Stimulated activated CD4-positive, alpha-beta T cell treated with anti-CD3 and anti-CD28 coated beads, Interleukin-4, amount 100 ng/mL, for 48 hours (primary cell): ENCODE measurements at regions not wholly inside any gene's neighbourhood (a gene's known extent, or its start where the extent isn't known, plus 50 kb on each side); places are given as distances from the start of the nearest gene placed in this dataset.
A peak's percentile ranks its signal among the peaks of the same experiment; 100 is the strongest.

Source experiments
- DNase-seq, 2 donors: peaks; one replicate each; pipeline ENCODE4 v3.0.0-alpha.2; 2020; ENCODE audit warnings: low read depth in 2 of 2

DNA sequence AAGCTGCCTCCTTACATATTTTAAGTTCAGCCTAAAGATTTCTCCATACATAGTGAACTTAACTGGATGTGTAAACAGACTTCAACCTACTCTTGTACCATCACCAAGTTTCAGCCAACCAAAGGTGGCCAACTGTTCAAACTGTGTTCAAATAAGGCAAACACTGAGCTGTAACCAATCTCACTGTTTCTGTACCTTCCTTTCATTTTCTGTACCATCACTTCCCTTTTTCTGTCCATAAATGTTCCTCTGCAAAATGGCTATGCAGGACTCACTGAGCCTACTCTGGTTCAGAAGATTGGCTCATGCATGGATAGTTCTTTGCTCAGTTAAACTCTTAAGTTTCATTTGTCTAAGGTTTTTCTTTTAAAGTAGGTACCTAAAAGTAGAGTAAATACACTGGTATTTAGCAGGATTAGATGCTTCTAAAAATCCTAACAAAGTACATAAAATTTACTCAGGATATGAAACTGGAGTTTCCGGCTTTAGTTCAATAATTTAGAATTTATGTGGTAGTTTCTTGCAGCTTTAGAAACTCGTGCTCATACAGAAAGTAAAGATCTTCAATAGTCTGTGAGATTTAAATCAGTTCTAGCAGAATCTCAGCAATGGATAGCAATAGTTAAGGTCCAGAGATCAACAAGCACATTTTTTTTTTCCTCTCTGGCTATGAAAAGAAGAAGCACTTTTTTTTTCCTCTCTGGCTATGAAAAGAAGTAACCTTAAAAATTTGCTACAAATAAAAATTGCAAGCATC, 282.0 kb upstream of the PPFIA2 start:
- DNase-seq, result no peak

DNA sequence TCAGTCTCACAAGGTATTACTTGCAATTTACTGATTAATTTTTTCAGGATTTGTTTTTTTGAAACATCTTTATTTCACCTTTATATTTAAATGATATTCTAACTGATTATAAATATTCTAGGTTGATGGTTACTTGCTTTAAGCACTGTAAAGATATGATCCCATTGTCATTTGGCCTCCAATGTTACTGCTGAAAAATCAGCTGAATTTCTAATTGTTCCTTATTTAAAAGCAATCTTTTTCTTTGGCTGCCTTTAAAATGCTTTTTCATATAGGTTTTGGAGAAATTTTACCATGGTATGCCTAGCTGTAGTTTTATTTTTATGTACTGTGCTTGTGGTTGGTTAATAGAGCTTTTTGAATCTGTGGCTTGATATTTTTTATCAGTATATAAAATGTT, 275.6 kb upstream of the PPFIA2 start:
- no peak for DNase-seq

DNA sequence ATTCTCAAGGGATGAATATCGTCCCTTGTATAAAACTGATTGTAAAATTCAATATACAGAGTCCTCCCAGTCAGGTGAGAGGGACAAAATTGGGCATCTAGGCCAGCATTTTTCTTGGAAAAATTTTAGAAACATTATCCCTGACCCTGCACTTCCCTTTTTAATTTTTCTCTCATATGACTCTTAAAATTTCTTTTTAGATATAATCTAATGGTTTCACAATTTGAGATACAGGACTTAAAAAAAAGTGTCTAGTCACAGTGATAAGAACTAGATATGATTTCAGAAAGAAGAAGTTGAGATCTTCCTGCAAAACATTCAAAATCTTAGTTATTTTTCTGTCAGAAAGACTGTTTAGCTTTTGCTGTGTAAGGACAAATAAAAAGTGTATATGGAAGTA, 270.8 kb upstream of the PPFIA2 start:
- DNase-seq, result no peak

DNA sequence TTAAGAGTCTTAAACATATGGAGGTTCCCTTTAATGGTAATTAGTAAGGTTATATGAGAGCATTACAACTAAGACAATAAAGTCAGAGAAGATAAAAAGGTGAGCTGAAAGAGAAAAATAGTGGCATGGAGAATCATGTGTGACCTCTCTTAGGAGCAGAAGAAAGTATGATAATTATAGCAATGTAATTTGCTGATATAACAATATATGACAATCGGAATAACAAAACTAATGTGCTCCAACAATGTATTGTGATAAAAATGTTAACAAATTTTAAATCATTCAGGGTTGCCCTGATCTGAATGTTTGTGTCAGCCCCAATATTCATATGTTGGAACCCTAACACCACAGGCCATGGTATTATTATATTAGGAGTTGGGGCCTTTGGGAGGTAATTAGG, 269.6 kb upstream of the PPFIA2 start:
- DNase-seq, result no peak

DNA sequence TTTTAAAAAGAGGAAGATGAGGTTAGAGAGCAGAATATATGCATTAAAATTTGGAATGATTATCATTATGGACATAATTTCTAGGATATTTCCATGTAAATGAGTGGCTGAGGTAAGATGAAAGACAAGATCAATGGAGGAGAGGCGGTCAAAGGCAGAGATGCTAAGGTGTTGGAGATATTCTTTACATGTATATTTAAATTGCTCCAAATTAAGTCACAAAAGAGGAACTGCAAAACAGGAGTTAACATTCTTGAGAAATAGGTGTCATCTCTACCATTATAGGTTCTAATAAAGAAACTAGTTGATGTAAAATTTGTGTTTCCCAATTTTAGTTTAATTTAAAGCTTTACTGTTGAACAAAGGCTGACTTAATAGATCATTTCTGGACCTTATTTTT, 268.5 kb upstream of the PPFIA2 start:
- DNase-seq, result no peak

DNA sequence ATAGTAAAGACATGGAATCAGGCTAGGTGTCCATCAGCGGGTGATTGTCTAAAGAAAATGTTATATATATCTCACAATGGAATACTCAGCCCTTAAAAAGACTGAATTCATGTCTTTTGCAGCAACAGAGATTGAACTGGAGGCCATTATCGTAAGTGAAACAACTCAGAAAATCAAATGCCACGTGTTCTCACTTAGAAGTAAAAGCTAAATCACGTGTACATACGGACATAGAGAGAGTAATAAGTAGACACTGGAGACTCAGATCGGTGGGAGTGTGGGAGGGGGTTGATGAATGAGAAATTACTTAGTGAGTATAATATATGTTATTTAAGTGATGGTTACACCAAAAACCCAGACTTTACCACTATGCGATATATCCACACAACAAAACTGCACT, 266.3 kb upstream of the PPFIA2 start:
- DNase-seq, result no peak

DNA sequence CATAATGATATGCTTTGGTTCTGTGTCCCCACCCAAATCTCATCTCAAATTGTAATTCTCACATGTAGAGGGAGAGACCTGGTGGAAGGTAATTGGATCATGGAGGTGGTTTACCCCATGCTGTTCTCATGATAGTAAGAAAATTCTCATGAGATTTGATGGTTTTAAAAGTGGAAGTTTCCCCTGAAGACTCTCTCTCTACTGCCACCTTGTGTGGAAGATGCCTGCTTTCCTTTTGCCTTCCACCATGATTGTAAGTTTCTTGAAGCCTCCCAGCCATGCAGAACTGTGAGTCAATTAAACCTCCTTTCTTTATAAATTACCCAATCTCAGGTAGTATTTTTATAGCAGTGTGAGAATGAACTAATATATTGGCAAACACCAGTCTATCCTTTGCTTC, 260.4 kb upstream of the PPFIA2 start:
- no peak for DNase-seq

DNA sequence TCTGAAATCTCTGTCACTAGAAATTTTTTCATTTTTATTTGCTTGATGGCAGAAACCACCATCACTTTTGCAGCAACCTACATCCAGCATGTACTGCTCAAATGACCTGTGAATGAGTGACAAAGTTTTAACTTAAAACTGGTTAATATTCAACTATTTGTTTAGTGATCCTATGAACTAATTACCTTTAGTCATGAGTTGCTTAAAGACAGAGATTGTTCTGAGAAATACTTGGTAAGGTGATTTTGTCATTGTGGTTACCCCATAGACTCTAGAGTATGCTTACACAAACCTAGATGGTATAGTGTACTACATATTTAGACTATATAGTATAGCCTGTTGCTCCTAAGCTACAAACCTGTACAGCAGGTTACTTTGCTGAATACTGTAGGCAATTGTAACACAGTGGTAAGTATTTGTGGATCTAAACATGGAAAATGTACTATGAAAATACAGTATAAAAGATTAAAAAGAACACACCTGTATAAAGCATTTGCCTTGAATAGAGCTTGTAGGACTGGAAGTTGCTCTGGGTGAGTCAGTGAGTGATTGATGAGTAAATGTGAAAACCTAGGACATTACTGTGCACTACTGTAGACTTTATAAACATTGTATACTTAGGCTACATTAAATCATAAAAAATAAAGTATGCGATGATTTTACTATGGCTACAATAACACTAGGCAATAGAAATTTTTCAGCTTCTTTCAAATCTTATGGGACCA, 256.6 kb upstream of the PPFIA2 start:
- DNase-seq, result no peak

DNA sequence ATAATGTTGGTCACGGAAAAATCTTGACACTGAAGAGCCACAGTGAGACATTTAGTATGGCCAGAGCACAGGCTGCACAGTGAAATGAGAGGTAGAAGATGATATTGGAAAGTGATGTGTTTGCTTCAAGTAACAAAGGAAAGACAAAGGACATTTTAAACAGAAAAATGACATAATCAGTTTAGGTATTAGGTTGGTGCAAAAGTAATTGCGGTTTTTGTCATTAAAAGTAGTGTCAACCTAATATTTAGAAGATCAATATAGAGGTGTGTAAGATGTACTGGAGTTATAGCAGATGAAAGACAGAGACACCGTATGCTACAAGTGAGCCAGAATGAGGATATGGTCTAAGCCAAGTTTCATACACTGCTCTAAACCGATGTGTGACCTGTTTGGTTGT, 253.0 kb upstream of the PPFIA2 start:
- no peak for DNase-seq

DNA sequence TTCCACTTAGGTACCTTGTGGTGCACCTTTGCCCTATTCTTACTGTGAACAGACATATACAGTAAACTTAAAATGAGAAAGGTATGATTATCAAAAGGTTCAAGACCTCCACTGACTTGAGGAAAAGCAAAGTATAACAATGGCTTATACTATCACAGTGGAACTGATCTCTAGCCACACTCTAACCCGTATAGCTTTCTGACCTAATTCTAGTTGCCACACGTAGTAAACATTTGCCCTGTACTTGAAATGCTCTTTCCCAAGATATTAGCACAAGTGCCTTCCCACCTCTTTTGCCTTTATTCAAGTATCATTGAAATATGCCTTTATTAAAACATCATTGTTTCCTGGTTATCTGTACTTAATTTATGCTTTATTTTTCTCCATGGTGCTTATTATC, 250.4 kb upstream of the PPFIA2 start:
- DNase-seq, result no peak

DNA sequence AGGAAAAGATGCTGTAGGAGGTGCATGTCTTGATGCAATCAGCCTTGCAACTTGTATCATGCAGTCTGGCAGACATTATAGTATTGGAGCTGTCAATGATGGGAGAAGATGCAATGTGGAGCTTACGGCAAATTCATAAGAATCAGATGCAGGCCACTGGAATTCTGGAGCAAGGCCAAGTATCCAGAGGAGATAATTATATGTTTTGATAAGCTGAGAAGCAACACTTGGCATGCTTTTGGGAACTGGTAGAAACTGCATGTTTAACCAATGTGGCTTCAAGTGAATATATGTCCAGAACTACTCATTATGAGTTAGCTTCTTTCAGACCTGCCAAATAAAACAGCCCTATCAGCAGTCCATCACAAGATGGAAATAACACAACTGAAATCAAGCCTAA, 249.1 kb upstream of the PPFIA2 start:
- no peak for DNase-seq

DNA sequence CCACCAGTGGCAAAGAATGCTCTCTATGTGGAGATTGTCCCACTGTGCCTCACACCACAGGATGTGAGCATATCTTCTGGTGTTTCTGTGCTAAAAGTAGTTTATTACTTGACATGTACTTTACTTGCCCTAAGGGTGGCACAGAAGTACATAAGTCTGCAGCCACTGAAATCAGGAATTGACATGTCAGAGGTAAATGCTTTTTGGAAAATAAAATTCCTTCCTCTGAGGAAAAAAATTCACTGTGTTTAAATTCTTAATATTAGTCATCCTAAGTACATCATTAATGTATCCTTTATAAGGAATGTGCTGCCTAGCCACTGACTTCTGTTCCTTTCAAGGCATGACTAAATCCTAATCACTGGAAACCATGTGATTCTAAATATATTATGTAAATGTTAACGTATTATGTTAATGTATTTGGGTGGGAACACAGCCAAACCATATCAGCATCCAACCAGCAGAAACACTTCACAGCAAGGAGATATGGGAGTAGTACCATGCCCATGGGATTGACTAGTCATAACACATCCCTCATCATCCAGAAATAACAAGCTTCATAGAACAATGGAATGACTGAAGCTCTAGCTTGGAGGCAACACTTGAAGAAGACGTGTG, 239.7 kb upstream of the PPFIA2 start:
- DNase-seq, result no peak

DNA sequence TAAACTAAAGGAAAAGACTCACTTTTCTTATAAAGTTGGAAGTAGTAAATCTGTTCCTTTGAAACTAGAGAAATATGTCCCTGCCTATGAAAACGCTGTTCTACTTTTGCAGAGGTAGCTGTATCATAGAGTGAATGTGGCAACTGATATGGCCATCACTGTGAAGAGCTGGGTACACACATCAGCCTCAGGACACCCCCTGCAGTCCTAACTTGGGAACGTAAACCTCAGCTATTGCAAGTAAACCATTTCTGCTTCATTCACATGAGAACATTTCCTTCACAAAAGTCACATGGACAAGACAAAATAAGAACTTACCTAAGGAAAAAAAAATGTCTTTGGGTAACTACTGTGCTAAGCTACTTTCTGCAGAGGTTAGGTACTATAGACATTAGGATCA, 233.3 kb upstream of the PPFIA2 start:
- peak in 1 of 2 donors; percentile 1 for DNase-seq

DNA sequence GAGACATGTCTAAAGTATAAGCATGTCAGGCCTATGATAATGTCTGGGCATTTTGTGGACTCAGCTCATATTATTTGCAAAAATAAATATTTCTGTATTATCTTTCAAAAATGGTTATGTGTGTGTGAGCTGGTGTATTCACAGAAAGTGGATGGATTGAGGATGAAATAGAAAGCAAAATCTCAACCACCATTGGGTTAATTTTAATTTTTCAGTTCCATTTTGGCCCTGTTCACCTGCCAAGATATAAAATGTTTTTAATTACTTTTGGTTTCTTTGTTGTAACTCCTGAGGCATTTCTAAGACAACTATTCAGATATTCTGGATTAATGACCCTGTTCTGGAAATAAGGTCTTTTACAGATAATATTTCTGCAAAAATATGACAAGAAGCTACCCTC, 232.7 kb upstream of the PPFIA2 start:
- no peak for DNase-seq

DNA sequence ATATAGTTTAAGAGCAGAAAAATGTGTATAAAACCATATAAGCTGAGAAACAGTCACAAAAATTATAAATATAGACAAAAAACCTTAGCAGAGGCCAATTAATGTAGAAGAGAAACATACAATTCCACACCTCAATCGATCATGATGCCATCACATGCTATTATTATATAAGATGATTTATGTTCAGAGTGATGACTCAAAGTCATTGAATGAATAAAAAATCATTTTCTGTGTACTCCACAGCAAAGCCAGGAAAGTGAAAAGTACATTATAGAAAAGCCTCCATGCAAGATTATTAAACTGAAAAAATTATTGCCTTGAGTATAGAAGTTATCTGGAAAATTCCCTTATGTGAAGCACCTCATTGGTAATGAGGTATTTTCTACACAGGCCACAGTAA, 229.2 kb upstream of the PPFIA2 start:
- no peak for DNase-seq

DNA sequence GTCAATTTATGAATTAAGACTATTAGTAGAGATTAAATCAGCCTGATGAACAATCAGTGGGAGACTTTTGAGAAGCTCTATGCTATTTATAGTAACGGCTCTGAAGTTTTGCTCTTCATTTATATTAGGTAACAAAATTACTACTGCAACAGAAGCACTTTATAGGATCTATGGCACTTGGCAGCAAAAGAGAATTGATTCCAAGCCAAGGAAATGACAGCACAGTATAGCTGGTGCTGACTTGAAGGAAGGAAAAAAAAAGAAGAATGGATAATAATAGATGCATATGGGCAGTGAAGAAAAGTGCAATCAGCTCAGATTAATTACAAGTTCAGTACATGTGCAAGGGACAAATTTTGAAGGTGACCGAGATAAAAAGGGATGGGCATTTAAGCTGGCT, 228.2 kb upstream of the PPFIA2 start:
- no peak for DNase-seq

DNA sequence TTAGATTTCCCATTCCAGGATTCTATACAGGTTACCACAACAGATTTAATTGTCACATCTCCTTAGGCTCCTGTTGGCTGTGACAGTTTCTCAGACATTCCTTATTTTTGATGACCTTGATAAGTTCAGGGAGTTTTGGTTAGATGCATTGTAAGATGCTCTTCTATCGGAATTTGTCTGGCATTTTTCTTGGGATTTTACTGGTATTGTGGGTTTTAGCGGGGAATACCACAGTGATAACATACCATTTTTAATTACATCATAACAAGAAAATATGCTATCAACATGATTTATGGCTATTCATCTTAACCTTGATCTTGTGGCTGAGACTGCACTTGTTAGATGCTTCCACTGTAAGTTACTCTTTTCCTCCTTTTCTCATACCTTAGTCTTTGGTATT, 217.5 kb upstream of the PPFIA2 start:
- DNase-seq, result no peak

DNA sequence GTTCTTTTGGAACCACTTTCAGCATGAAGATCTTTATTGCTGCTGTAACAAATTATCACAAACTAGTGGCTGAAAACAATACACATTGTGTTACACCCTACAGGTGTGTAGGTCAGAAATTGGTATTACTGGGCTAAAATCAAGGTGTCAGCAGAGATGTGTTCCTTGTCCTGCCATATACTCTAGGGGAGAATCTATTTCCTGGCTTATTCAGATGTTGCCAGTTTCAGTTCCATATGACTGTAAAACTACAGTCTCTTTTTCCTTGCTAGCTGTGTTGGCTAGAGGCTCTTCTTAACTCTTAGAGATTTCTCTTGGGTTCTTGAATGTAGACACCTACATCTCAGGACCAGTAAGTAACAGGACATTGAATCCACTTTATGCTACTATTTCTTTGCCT, 215.6 kb upstream of the PPFIA2 start:
- DNase-seq, result no peak

DNA sequence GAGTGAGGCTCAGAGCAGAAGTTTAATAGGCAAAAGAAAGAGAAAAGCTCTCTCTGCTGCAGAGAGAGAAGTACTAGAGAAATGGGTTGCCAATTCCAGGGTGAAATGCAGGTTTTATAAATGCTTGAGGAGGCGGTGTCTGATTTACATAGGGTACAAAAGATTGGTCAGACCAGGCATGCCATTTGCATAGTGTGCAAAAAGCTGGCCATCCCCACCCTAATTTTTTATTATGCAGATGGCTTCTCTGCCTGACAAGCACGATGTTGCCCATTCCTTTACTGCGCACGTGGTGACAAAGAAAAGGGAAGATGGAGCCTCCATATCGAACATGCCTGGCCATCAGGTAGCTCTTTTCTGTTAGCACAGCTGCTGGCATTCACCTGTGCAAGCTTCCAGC, 209.3 kb upstream of the PPFIA2 start:
- no peak for DNase-seq

DNA sequence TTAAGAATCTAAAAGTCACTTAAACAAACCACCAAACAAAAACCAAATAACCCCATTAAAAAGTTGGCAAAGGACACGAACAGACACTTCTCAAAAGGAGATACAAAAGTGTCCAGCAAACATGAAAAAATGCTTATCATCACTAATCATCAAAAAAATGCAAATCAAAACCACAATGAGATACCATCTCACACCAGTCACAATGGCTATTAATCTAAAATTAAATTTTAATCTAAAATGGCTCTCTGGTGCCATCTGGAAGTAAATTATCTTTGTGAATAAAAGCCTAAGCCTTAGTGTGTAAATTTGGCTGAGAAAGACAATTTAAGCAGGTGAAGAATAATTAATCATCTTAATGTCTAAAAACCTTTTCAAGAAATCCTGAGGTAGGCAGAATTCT, 204.5 kb upstream of the PPFIA2 start:
- DNase-seq, result no peak

DNA sequence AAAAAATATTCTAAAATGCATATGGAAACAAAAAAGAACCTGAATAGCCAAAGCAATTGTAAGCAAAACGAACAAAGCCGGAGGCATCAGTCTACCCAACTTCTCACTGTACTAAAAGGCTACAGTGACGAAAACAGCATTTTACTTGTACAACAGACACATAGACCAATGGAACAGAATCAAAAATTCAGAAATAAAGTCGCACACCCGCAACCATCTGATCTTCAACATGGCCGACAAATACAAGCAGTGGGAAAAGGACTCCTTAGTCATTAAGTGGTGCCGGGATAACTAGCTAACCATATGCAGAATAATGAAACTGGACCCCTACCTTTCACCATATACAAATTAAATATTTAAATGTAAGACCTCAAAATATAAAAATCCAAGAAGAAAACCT, 203.9 kb upstream of the PPFIA2 start:
- DNase-seq, result no peak

DNA sequence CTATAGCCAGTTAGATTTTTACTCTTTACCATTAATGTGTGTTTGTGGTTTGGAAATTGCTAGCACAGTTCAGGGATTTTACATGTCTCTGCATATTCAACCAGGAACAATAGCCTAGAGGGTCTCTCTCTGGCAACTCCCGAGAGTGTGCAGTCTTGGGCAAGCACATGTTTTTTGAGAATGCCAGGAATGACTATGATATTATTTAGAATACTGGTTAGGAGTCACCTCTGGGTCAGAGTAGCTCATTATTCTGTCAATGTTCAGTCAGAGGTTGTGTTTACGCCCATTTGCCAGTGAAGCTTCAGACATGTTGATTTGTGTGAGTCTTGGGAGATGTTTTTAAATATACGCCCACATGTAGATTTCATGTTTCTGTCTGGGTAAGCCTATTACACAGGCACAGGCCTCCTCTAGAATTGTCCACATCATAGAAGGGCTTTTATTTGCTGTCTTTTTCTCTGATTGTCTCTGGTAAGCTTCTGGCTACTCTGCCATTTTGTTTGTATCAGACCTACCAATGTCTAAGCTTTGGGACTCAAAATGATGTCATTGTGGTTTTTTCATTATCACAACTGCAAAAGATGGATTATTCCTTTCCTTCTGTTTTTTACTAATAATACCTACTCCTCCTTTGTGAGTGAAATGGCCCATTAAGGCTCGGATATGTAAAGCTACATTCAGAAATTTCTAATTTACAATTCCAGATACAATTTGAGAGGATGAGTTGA, 203.1 kb upstream of the PPFIA2 start:
- DNase-seq, result no peak

DNA sequence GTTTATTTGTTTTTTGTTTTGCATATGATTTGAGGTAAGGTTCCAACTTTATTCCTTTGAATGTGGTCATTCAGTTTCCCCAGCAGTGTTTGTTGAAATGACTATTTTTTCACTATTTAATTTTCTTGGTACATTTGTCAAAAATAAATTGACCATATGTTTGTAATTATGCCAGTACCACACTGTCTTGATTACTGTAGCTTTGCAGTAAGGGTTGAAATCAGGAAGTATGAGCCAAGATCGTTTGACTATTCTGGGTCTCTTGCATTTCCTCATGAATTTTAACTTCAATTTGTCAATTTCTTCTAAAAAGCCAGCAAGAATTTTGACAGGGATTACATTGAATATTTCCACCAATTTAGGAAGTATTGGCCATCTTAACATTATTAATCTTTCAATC, 199.3 kb upstream of the PPFIA2 start:
- DNase-seq, result no peak
